ENCODE measurements at regions not wholly inside any gene's neighbourhood (a gene's known extent, or its start where the extent isn't known, plus 50 kb on each side); places are given as distances from the start of the nearest gene placed in this dataset.
"Not testable (repeated sequence)": the region's sequence is repeated elsewhere in the genome, so short reads cannot be mapped to it uniquely, and the experiment has no call there.

DNA sequence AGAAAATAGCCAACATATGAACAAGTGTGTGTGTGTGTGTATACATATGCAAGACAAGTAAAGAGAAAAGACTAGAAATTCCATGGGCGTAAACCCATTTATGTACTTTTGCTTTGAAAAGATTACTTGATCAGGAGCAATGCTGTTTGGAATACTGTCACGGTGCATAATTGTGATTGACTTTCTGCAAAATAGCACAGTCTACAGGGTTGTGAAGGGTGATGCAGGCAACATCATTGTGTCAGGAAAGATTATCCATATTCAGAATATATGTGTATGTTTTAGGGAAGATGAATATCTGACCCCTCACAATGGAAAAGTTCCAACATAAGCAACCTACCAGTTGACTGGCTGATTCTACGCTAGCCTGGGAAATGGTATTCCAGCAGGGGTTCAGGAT is 307.7 kb downstream of the JRKL start:
- DNase-seq (ENCODE audit: low read depth): no peak

DNA sequence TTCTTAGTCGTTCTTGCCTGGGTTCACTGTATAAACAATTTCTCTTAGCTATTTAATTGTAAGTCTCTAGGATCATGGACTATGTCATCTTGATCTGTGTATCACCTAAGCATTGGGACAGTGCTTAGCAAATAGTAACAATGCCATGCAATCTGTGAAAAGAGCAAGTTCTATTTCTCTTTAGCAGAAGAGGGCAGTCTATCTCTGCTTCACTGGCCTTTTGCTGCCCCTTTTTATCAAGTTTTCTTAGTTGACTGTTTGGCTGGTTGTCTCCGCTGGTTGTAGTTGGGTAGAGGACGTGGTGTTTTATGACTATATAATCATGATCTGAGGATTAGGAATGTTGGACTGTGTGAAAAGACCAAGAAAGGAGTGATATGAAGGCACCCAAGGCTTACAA is 315.0 kb downstream of the JRKL start:
- DNase-seq (ENCODE audit: low read depth): no peak

- DNase-seq (ENCODE audit: low read depth): no peak
These were observed 316.9 kb downstream of the JRKL start for GRCh38 chr11:96706761-96707160.

DNA sequence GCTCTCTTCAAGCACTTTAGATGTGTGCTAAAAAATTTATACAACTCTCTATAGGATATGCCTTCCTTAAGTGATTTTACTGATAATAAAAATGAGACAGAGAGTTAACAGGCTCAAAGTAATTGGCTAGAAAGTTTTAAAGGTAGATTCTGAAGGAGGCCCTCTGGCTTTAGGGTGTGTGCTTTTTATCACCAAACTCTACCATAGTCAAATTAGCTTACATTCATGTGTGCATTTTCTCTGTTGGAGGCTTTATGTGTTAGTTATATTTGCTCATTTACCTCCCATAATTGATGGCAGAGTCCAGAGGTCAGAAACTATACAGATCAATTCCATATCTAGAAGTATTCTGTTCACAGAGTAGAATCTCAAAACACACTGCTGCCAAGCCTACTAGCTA is 317.5 kb downstream of the JRKL start:
- no peak for DNase-seq (ENCODE audit: low read depth)

GRCh38 chr11:96708219-96708878 is 318.5 kb downstream of the JRKL start:
- no peak for DNase-seq (ENCODE audit: low read depth)

- DNase-seq (ENCODE audit: low read depth): no peak
These were observed 323.5 kb downstream of the JRKL start for GRCh38 chr11:96713301-96713700.

DNA sequence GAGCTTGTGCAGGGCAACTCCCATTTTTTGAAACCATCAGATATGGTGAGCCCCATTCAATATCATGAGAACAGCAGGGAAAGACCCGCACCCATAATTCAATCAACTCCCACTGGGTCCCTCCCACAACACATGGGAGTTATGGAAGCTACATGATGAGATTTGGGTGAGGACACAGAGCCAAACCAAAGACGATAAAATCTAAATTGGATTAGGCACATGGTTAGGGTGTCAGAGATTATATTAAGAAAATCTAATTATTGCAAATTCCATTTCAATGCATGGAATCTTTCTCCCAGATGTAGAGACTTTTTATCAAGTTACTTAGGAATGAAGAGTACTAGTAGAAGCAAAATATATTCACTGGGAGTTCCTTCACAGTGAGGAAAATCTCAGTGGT is 324.9 kb downstream of the JRKL start:
- no peak for DNase-seq (ENCODE audit: low read depth)

- no peak for DNase-seq (ENCODE audit: low read depth)
These were observed 325.4 kb downstream of the JRKL start for GRCh38 chr11:96715208-96715607.

DNA sequence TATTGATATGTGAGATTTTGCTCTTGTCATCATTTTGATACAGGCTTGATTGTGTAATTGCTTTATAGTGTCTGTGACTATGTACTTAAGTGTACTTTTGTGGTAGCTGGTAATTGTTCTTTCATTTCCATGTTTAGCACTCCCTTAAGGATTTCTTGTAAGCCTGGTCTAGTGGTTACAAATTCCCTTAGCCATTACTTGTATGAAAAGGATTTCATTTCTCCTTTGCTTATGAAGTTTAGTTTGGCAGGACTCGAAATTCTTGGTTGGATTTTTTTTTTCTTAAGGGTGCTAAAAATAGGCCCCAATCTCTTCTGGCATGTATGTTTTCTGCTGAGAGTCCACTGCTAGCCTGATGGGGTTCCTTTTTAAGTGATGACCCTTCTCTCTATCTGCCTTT is 346.8 kb downstream of the JRKL start:
- DNase-seq (ENCODE audit: low read depth): no peak

DNA sequence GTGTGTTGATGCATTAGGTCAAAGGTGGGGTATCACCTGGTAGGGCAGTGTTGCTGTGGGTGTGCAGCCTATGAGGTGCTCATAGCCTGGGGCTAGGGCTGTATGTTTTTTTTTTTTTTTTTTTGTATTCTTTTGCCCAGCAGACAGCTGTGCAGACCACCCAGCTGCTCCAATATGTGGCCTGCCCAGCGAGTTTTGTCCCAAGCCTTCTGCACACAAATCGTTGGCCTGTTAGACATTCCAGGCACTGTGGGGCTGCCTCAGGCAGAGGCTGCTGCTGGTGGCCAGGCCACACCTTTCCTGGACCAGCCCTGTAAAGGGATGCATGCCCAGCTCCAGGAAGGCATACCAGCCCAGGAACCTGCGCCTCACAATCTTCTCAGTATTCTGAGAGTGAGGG is 348.5 kb downstream of the JRKL start:
- no peak for DNase-seq (ENCODE audit: low read depth)

DNA sequence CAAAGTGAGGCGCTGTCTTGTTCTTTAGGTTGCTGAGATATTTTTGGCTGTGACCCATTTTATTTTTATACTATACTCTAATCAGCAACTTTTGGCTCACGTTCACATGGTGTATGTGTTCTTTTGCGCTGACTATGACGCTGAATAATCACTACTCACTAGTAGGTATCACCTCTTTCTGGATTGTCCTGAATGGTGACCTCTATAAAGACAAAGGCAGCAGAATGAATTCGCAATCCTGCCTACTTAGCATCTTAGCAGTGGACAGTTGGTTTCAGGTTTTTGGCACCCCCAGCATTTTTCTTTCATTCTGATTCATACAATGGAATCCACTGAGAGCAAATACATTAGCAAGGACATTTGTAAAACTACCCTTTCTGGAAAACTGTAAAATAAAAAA is 351.3 kb downstream of the JRKL start:
- no peak for DNase-seq (ENCODE audit: low read depth)

DNA sequence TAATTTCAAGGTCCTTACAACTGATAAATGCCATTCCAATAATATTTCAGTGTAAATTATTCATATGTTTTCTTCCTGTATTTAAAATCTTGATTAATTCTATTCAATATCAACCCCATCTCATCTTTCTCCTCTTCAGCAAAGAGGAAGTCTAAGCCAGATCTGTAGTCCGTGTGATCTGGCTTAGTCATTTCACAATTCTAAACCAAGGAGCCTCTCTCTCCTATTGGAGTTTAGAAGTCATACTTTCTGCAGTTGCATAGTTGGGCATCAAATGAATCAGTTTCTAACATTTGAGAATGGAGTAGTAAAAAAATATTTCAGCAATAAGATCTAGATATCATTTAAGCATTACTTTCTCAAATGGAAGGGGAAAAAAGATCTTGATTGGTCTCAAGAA is 354.9 kb downstream of the JRKL start:
- DNase-seq (ENCODE audit: low read depth): no peak

DNA sequence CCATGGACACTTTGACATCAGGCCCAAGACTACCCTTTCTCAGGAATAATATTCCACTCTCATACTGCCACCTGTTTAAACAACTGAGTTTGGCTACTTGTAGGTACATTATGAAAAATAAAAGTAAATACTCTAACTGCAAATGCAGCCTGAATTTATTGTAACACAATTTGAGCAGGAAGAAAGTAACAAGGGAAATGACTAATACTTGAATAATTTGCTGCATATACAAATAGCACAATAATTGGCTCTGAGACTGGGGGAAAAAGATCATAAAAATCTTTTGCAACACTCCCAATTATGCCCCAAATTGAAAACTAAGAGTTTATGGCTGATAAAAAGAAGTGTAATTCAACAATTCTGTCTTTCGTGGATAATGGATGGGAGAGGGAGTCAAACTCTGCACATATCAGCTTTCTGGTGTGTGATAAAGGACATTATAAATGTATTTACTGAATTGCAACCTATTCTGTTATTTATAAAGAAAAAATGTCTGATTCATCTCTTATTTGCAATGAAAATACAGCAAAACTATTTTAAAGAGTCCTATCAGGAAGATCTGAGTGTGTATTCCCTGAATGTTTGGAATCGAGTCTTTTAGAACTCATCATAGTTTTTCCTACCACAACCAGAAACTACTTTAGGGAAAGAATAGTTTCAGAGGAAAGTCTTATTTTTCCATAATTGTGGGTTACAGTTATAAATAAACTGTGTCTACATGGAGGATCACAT is 359.0 kb downstream of the JRKL start:
- no peak for DNase-seq (ENCODE audit: low read depth)

GRCh38 chr11:96751807-96752206 is 362.0 kb downstream of the JRKL start:
- not testable (repeated sequence) for DNase-seq (ENCODE audit: low read depth)

- no peak for DNase-seq (ENCODE audit: low read depth)
These were observed 362.4 kb downstream of the JRKL start for GRCh38 chr11:96752221-96752620.

DNA sequence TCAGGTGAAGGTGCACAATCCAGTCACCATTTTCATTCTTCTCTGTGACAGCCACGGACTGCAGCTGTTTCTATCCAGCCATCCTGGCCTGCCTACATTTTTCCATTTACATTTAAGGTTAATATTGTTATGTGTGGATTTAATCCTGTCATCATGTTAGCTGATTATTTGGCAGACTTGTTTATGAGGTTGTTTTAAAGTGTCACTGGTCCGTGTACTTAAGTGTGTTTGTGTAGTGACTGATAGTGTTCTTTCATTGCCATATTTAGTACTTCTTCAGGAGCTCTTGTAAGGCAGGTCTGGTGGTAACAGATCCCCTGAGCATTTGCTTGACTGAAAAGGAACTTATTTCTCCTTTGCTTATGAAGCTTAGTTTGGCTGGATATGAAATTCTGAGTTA is 364.2 kb downstream of the JRKL start:
- no peak for DNase-seq (ENCODE audit: low read depth)

DNA sequence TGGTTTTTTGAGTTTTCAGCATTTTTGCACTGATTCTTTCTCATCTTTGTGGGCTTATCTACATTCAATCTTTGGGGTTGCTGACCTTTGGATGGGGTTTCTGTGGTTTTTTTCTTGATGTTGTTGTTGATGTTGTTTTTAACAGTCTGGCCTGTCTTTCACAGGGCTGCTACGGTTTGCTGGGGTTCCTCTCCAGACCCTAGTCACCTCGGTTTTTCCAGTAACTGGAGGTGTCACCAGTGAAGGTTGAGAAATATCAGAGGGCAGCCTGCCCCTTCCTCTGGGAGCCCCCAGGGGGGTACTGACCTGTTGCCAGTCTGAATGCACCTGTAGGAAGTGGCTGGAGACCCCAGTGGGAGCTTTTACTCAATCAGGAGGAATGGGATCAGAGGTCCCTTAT is 365.4 kb downstream of the JRKL start:
- no peak for DNase-seq (ENCODE audit: low read depth)

DNA sequence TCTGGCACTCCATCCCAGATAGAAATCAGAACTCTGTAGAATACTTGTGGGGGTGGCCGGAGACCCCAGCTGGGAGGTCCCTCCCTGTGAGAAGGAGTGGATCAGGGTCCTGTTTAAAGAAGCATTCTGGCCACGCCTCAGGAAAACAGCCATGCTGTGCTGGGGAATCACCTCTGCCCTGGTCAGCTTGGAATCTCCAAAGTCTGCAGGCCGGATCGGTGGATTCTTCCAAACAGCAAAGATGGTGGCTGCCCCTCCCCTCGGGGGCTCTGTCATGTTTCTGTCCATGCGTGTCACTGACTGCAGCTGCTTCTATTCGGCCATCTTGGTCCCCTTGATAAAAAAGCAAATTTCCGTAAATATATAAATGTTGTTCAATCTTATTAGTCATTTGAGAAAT is 365.9 kb downstream of the JRKL start:
- no peak for DNase-seq (ENCODE audit: low read depth)

- no peak for DNase-seq (ENCODE audit: low read depth)
These were observed 369.1 kb downstream of the JRKL start for GRCh38 chr11:96758957-96759356.

DNA sequence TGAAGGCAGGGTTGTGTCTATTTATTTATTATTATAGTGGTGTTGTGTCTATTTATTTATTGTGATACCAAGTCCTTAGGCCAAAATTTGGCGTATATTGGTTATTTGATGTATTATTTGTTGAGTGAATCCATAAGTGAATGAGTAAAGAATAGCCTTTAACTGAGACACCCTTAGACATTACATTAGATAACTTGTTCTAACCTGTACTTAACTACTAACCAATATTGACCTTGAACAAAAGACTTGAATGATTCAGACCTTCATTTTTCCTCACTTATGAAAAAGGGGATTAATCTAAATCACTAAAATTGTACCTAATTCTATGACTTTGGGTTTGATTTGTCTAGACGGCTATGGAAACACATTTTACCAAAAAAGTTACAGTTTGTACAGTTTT is 370.5 kb downstream of the JRKL start:
- DNase-seq (ENCODE audit: low read depth): no peak

GRCh38 chr11:96760815-96761214 is 371.0 kb downstream of the JRKL start:
- no peak for DNase-seq (ENCODE audit: low read depth)

DNA sequence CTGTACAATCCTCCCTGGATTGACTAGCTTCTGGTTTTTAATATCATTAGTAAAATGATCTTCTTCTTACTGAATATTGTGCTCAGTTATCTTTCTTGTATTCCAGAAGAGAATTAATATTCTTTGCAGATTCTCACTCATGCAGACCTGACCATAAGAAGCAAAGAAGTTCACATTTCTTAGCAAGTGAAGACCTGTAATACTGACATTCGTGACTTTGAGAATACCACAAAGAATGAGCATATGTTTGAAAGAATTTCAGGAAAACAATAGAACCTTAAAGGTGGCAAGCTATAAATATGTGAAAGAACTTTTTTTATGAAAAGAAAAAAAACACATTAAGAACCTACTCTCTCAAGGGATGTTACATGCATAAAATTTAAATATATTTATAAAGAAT is 371.6 kb downstream of the JRKL start:
- DNase-seq (ENCODE audit: low read depth): no peak

DNA sequence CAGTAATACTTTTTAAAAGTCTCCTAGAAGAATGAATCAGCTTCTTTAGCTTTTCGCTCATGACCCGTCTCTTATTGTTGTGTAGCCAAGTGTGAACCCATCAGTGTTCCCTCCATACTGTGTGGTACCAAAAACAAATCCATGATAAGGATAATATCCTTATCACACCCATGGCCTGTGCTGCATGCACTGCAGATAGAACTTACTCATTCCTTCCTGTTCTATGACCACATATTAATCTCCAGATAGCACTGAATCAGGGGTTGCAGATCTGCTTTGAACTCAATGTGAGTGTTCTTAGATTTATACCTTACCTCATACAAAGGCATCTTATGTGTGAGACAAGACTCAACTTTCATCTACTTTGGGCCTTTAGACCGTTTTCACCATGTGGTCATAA is 373.4 kb downstream of the JRKL start:
- DNase-seq (ENCODE audit: low read depth): no peak

DNA sequence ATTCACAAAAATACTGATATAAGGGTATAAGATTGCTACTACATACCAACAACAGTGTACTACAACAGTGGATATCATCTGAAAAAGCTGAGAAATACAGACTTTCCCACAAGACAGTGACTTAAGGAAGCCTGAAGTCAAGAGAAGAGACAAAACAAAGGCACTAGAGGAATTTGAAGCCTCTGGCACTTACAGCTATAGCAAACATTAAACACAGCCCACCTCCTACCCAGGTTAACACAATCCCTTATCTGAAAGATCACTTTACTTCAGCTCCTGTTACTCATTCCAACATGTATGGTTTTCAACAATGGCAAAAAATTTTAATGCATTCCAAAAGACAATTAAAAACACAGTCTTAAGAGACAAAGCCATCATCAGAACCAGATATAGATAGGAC is 388.5 kb downstream of the JRKL start:
- DNase-seq (ENCODE audit: low read depth): no peak
